ENCODE measurements at regions not wholly inside any gene's neighbourhood (a gene's known extent, or its start where the extent isn't known, plus 50 kb on each side); places are given as distances from the start of the nearest gene placed in this dataset.

DNA sequence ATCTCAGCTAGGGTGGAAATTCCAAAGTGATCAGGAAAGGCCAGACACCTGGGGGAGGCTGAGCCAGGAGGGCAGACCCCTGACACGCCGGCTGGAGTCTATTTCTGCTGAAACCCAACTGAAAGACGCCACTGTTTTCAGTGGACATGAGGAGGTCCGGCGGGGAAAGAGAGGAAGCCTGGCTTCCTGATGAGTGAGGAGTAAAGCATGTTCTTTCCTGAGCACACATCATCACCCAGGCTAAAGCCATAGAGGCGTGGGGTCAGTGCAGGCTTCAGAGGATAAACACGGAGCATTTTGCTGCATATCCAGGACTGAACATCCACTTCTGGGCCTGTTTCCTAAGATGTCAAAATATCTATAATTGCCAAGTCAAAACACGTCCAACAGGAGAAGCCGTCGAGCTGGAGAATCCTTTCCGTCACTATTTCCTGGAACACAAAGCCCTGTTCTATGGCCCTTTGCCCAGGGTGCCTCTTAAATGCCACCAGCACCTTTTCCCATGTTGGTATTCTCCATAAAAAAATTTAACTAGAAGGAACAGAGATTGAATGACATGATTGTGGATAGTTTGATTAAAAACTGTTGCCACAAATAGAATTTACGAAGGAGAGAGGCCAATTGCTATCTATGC lies 597.9 kb upstream of the ADAMTS16 start:
- no peak overlapping the region for H3K4me3 ChIP-seq (ENCODE audit: low read length)
- H3K36me3 ChIP-seq (ENCODE audit: insufficient read depth, low read depth, low read length): no peaks in the 10 kb centered on the region
- no peaks in the 10 kb centered on the region for H3K9me3 ChIP-seq (ENCODE audit: insufficient read depth, low read depth, low read length)
- H3K4me1 ChIP-seq (ENCODE audit: insufficient read depth, low read length): 0 out of 2 replicates have a peak, but pooled peaks cover 5% of the 10 kb centered on the region
- no peak overlapping the region for H3K9ac ChIP-seq (ENCODE audit: low read depth, low read length)
- H3K27me3 ChIP-seq (ENCODE audit: insufficient read depth, low read length): no peaks in the 10 kb centered on the region
- no peak overlapping the region for H3K27ac ChIP-seq (ENCODE audit: low read length)

- Histone ChIP-seq H3K9ac (ENCODE audit: low read depth, low read length) (no peak overlapping the region), H3K36me3 (ENCODE audit: insufficient read depth, low read depth, low read length) (no peaks in the 10 kb centered on the region), H3K27me3 (ENCODE audit: insufficient read depth, low read length) (no peaks in the 10 kb centered on the region)
These were observed 596.0 kb upstream of the ADAMTS16 start for GRCh38 chr5:4544049-4544670.

DNA sequence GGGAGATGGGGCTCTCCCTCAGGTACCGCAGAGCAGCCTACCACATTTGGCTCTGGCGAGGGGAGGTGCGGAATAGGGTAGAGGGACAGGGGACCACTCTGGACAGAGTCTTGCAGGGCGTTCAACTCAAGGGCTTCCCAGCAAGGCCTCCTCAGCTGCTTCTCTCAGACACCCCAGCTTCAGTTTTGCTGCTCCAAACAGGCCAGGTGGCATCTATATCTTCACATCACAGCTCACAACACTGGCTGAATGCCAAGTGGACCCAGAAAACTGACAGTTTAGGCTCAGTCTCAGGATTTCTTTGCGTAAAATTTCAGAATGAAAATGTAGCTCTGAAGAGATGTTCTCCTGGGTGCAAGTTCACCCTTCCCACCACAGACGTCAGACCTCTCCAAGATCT lies 592.6 kb upstream of the ADAMTS16 start:
- Histone ChIP-seq H3K9ac (ENCODE audit: low read depth, low read length) (no peak overlapping the region), H3K27me3 (ENCODE audit: insufficient read depth, low read length) (no peaks in the 10 kb centered on the region), H3K4me3 (ENCODE audit: low read length) (no peak overlapping the region), H3K9me3 (ENCODE audit: insufficient read depth, low read depth, low read length) (no peaks in the 10 kb centered on the region), H3K27ac (ENCODE audit: low read length) (no peak overlapping the region), H3K4me1 (ENCODE audit: insufficient read depth, low read length) (0 out of 2 replicates have a peak, but pooled peaks cover 5% of the 10 kb centered on the region), H3K36me3 (ENCODE audit: insufficient read depth, low read depth, low read length) (no peaks in the 10 kb centered on the region)

More at GRCh38 chr5:4544049-4544670, 596.0 kb upstream of the ADAMTS16 start:
- Histone ChIP-seq H3K27ac (ENCODE audit: low read length) (no peak overlapping the region), H3K4me3 (ENCODE audit: low read length) (no peak overlapping the region), H3K4me1 (ENCODE audit: insufficient read depth, low read length) (0 out of 2 replicates have a peak, but pooled peaks cover 5% of the 10 kb centered on the region), H3K9me3 (ENCODE audit: insufficient read depth, low read depth, low read length) (no peaks in the 10 kb centered on the region)

- no peak overlapping the region for H3K9ac ChIP-seq (ENCODE audit: low read depth, low read length)
- 0 out of 2 replicates have a peak, but pooled peaks cover 5% of the 10 kb centered on the region for H3K4me1 ChIP-seq (ENCODE audit: insufficient read depth, low read length)
- H3K27ac ChIP-seq (ENCODE audit: low read length): no peak overlapping the region
- H3K9me3 ChIP-seq (ENCODE audit: insufficient read depth, low read depth, low read length): no peaks in the 10 kb centered on the region
- no peak overlapping the region for H3K4me3 ChIP-seq (ENCODE audit: low read length)
- no peaks in the 10 kb centered on the region for H3K27me3 ChIP-seq (ENCODE audit: insufficient read depth, low read length)
- no peaks in the 10 kb centered on the region for H3K36me3 ChIP-seq (ENCODE audit: insufficient read depth, low read depth, low read length)
These were observed 591.8 kb upstream of the ADAMTS16 start for GRCh38 chr5:4548341-4548740.

- Histone ChIP-seq H3K4me1 (ENCODE audit: insufficient read depth, low read length) (peaks cover 8% of the 10 kb centered on the region; the same call in 1 of the 2 replicates), H3K9me3 (ENCODE audit: insufficient read depth, low read depth, low read length) (no peaks in the 10 kb centered on the region), H3K27me3 (ENCODE audit: insufficient read depth, low read length) (no peaks in the 10 kb centered on the region), H3K4me3 (ENCODE audit: low read length) (no peak overlapping the region), H3K9ac (ENCODE audit: low read depth, low read length) (no peak overlapping the region), H3K27ac (ENCODE audit: low read length) (no peak overlapping the region), H3K36me3 (ENCODE audit: insufficient read depth, low read depth, low read length) (no peaks in the 10 kb centered on the region)
These were observed 590.8 kb upstream of the ADAMTS16 start for GRCh38 chr5:4549351-4549750.

DNA sequence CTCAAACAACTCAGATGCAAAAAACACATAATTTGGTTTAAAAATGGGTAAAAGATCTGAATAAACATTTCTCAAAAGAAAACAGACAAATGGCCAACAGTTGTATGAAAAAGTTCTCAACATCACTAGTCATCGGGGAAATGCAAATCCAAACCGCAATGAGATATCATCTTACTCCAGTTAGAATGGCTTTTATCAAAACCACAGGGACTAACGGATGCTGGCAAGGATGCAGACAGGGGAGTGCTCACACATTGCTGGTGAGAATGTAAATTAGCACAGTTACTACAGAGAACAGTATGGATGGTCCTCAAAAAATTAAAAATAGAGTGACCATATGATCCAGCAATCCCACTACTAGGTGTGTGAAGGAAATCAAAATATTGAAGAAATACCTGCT lies 589.1 kb upstream of the ADAMTS16 start:
- Histone ChIP-seq H3K27me3 (ENCODE audit: insufficient read depth, low read length) (no peaks in the 10 kb centered on the region), H3K4me3 (ENCODE audit: low read length) (no peak overlapping the region), H3K27ac (ENCODE audit: low read length) (no peak overlapping the region), H3K4me1 (ENCODE audit: insufficient read depth, low read length) (peaks cover 3% of the 10 kb centered on the region; the same call in 1 of the 2 replicates), H3K9ac (ENCODE audit: low read depth, low read length) (no peak overlapping the region), H3K36me3 (ENCODE audit: insufficient read depth, low read depth, low read length) (no peaks in the 10 kb centered on the region), H3K9me3 (ENCODE audit: insufficient read depth, low read depth, low read length) (no peaks in the 10 kb centered on the region)

GRCh38 chr5:4553130-4553529 lies 587.0 kb upstream of the ADAMTS16 start:
- H3K4me1 ChIP-seq (ENCODE audit: insufficient read depth, low read length): peaks cover 13% of the 10 kb centered on the region; the same call in 1 of the 2 replicates
- H3K4me3 ChIP-seq (ENCODE audit: low read length): no peak overlapping the region
- no peaks in the 10 kb centered on the region for H3K9me3 ChIP-seq (ENCODE audit: insufficient read depth, low read depth, low read length)
- no peak overlapping the region for H3K9ac ChIP-seq (ENCODE audit: low read depth, low read length)
- no peak overlapping the region for H3K27ac ChIP-seq (ENCODE audit: low read length)
- no peaks in the 10 kb centered on the region for H3K27me3 ChIP-seq (ENCODE audit: insufficient read depth, low read length)
- H3K36me3 ChIP-seq (ENCODE audit: insufficient read depth, low read depth, low read length): no peaks in the 10 kb centered on the region

DNA sequence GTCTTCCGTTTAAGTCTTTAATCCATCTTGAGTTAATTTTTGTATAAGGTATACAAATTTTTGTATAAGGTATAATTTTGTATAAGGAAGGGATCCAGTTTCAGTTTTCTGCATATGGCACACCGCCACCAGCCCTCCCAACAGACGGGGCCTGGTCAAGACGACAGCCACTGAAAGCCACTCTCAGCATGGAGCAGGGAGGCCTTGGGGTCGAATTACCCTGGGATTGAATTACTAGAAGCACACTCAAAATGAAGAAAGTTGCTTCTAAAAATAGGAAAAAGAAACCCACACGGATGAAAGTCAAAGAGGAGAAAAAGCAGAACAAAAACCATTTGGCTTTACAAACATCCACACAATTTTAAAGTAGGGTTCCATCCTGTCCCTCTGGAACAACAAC lies 586.2 kb upstream of the ADAMTS16 start:
- Histone ChIP-seq H3K27ac (ENCODE audit: low read length) (no peak overlapping the region), H3K4me1 (ENCODE audit: insufficient read depth, low read length) (peaks cover 13% of the 10 kb centered on the region; the same call in 1 of the 2 replicates)

DNA sequence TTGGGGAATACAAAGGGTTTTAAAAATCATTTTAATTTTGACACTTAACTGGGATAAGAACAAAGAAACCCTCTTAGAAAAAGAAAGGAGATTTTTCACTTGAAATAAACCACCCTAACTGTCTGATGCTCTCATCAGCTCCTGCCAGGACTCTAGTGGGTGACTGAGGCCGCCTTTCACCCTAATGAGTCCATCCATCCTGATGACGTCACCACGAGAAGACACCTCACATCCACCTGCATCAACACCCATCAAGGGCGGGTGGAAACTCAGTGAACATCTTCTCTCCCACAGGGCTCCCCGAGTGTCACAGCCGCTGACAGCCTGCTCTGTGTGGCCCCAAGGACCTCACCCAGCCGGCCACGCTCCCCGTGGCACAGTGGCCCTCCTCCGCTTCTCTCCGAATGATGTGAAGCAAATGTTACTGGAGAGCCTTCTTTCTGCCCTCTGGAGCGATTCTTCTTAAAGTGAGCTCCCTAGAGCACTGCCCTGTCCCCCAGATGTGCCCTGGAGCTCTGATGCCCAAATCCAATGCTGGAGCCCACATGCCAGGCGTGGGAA lies 584.3 kb upstream of the ADAMTS16 start:
- Histone ChIP-seq H3K9me3 (ENCODE audit: insufficient read depth, low read depth, low read length) (peaks cover 5% of the 10 kb centered on the region; the same call in 1 of the 2 replicates), H3K4me3 (ENCODE audit: low read length) (no peak overlapping the region), H3K27me3 (ENCODE audit: insufficient read depth, low read length) (no peaks in the 10 kb centered on the region), H3K36me3 (ENCODE audit: insufficient read depth, low read depth, low read length) (no peaks in the 10 kb centered on the region), H3K4me1 (ENCODE audit: insufficient read depth, low read length) (peaks cover 13% of the 10 kb centered on the region; the same call in 1 of the 2 replicates), H3K27ac (ENCODE audit: low read length) (no peak overlapping the region), H3K9ac (ENCODE audit: low read depth, low read length) (no peak overlapping the region)

More for the DNA sequence above, 586.2 kb upstream of the ADAMTS16 start:
- Histone ChIP-seq H3K4me3 (ENCODE audit: low read length) (no peak overlapping the region), H3K9ac (ENCODE audit: low read depth, low read length) (no peak overlapping the region), H3K9me3 (ENCODE audit: insufficient read depth, low read depth, low read length) (no peaks in the 10 kb centered on the region), H3K36me3 (ENCODE audit: insufficient read depth, low read depth, low read length) (no peaks in the 10 kb centered on the region), H3K27me3 (ENCODE audit: insufficient read depth, low read length) (no peaks in the 10 kb centered on the region)

- Histone ChIP-seq H3K9me3 (ENCODE audit: insufficient read depth, low read depth, low read length) (peaks cover 22% of the 10 kb centered on the region), H3K4me1 (ENCODE audit: insufficient read depth, low read length) (peaks cover 10% of the 10 kb centered on the region; the same call in 1 of the 2 replicates)
These were observed 578.7 kb upstream of the ADAMTS16 start for GRCh38 chr5:4561403-4561802.

GRCh38 chr5:4563400-4563799 lies 576.7 kb upstream of the ADAMTS16 start:
- Histone ChIP-seq H3K9me3 (ENCODE audit: insufficient read depth, low read depth, low read length) (peaks cover 22% of the 10 kb centered on the region), H3K4me1 (ENCODE audit: insufficient read depth, low read length) (no peaks in the 10 kb centered on the region), H3K27me3 (ENCODE audit: insufficient read depth, low read length) (no peaks in the 10 kb centered on the region), H3K9ac (ENCODE audit: low read depth, low read length) (no peak overlapping the region), H3K4me3 (ENCODE audit: low read length) (no peak overlapping the region), H3K27ac (ENCODE audit: low read length) (no peak overlapping the region), H3K36me3 (ENCODE audit: insufficient read depth, low read depth, low read length) (no peaks in the 10 kb centered on the region)

More at GRCh38 chr5:4561403-4561802, 578.7 kb upstream of the ADAMTS16 start:
- Histone ChIP-seq H3K4me3 (ENCODE audit: low read length) (no peak overlapping the region), H3K36me3 (ENCODE audit: insufficient read depth, low read depth, low read length) (no peaks in the 10 kb centered on the region), H3K9ac (ENCODE audit: low read depth, low read length) (no peak overlapping the region), H3K27me3 (ENCODE audit: insufficient read depth, low read length) (no peaks in the 10 kb centered on the region), H3K27ac (ENCODE audit: low read length) (no peak overlapping the region)

Data from iPS-20b (cell line).